ENCODE measurements at regions not wholly inside any gene's neighbourhood (a gene's known extent, or its start where the extent isn't known, plus 50 kb on each side); places are given as distances from the start of the nearest gene placed in this dataset.
"Not testable (repeated sequence)": the region's sequence is repeated elsewhere in the genome, so short reads cannot be mapped to it uniquely, and the experiment has no call there.

- CTCF ChIA-PET (ENCODE audit: low intra/inter-chr PET ratio, low total read pairs) = interaction anchor here (0.6 to 1.6 kb wide), 4 partner anchors 85 to 502 kb away, joined by 3 to 29 read pairs (median 5); no protein-coding TSS in a partner anchor
- H4K20me1 ChIP-seq (ENCODE audit: insufficient read depth, low read length); H3K27me3 ChIP-seq (ENCODE audit: control insufficient read depth in 1 of 2, insufficient read depth in 2 of 2, low read length in 2 of 2); H3K4me3 ChIP-seq (replicated peaks in 1 of 3; ENCODE audit: insufficient read depth in 1 of 3, low read depth in 2 of 3, low read length in 3 of 3); BruUV-seq (replicated peaks); H3K9me3 ChIP-seq (ENCODE audit: low read length); H2AFZ ChIP-seq (ENCODE audit: low read length); H3K4me1 ChIP-seq (ENCODE audit: insufficient read depth, low read length); POLR2A ChIA-PET; H3K36me3 ChIP-seq (replicated peaks in 1 of 2; ENCODE audit: control insufficient read depth in 1 of 2, insufficient read depth in 2 of 2, low read length in 2 of 2); H3K27ac ChIP-seq (ENCODE audit: extremely low read length, insufficient read depth, low read length); H3K4me2 ChIP-seq (ENCODE audit: low read depth, low read length); H3K79me2 ChIP-seq (ENCODE audit: insufficient read depth, low read length); H3K9ac ChIP-seq (ENCODE audit: insufficient read depth, low read depth, low read length): not testable (repeated sequence)
- in situ Hi-C loops (cut with HindIII; ENCODE audit: extremely low pct_ligation_motif_present, low pct_unique_long_range_greater_than_20kb) (loop anchor here (5.0 to 10.0 kb wide), 2 partner anchors 94 to 502 kb away; no protein-coding TSS in a partner anchor), intact Hi-C loops (cut with micrococcal nuclease; ENCODE audit: unreplicated experiment) (loop anchor here (1.0 to 2.0 kb wide), 3 partner anchors 84 to 502 kb away; no protein-coding TSS in a partner anchor)
- WGBS (ENCODE audit: low lambda C conversion rate) = 2% methylated on average over 6 of the region's 6 CpGs
- peak; percentile 55 for DNase-seq (ENCODE audit: low spot score)
- FAIRE-seq = peak; percentile 57
- peak; percentile 77 for ATAC-seq
- peak; percentile 77 for TF ChIP-seq SMC3 (IDR thresholded peaks at IDR 0.05; ENCODE audit: low read length)
- peak; percentile 54; the same call in 1 of the 2 replicates for TF ChIP-seq ZNF768 (CRISPR knock-in tag; IDR thresholded peaks at IDR 0.05)
- TF ChIP-seq TEAD3 (CRISPR knock-in tag; optimal IDR thresholded peaks at IDR 0.05; ENCODE audit: borderline replicate concordance) = peak; percentile 93
- TF ChIP-seq STAG1 (CRISPR knock-in tag; IDR thresholded peaks at IDR 0.05) = peak; percentile 72
- TF ChIP-seq CTCF (CRISPR knock-in tag; IDR thresholded peaks at IDR 0.05) = peak; percentile 82
Measured at GRCh38 chr12:34123092-34123491, 100.8 kb downstream of the ALG10 start.

GRCh38 chr12:34124608-34125007 lies 102.3 kb downstream of the ALG10 start:
- DNase-seq (ENCODE audit: low spot score) (no peak), ATAC-seq (no peak), FAIRE-seq (no peak)
- Histone ChIP-seq H3K36me3 (replicated peaks in 1 of 2; ENCODE audit: control insufficient read depth in 1 of 2, insufficient read depth in 2 of 2, low read length in 2 of 2) (no peaks in the 10 kb centered on the region), H4K20me1 (ENCODE audit: insufficient read depth, low read length) (no peaks in the 10 kb centered on the region), H3K4me3 (replicated peaks in 1 of 3; ENCODE audit: insufficient read depth in 1 of 3, low read depth in 2 of 3, low read length in 3 of 3) (no peak overlapping the region), H3K27me3 (ENCODE audit: control insufficient read depth in 1 of 2, insufficient read depth in 2 of 2, low read length in 2 of 2) (no peaks in the 10 kb centered on the region), H3K9me3 (ENCODE audit: low read length) (no peaks in the 10 kb centered on the region), H3K79me2 (ENCODE audit: insufficient read depth, low read length) (no peaks in the 10 kb centered on the region), H3K4me2 (ENCODE audit: low read depth, low read length) (no peak overlapping the region), H3K4me1 (ENCODE audit: insufficient read depth, low read length) (no peaks in the 10 kb centered on the region), H3K9ac (ENCODE audit: insufficient read depth, low read depth, low read length) (no peak overlapping the region), H2AFZ (ENCODE audit: low read length) (no peak overlapping the region), H3K27ac (ENCODE audit: extremely low read length, insufficient read depth, low read length) (no peak overlapping the region)
- ChIA-PET POLR2A (no interaction called here), CTCF (ENCODE audit: low intra/inter-chr PET ratio, low total read pairs) (interaction anchor here (1.4 kb wide), 1 partner anchor 501 kb away, joined by 5 read pairs; no protein-coding TSS in a partner anchor)
- in situ Hi-C loops (cut with HindIII; ENCODE audit: extremely low pct_ligation_motif_present, low pct_unique_long_range_greater_than_20kb) = loop anchor here (5.0 to 10.0 kb wide), 2 partner anchors 93 to 500 kb away; no protein-coding TSS in a partner anchor
- BruUV-seq (replicated peaks) = no TSS peak
- intact Hi-C loops (cut with micrococcal nuclease; ENCODE audit: unreplicated experiment) = no loop called here
- 33% methylated on average over 8 of the region's 8 CpGs for WGBS (ENCODE audit: low lambda C conversion rate)
- TF ChIP-seq ZBTB21 (CRISPR knock-in tag; IDR thresholded peaks at IDR 0.05) (no peak), ASH2L (IDR thresholded peaks at IDR 0.05; ENCODE audit: insufficient read length, low read depth, low read length) (no peak)
- TF ChIP-seq, protein P1, sequence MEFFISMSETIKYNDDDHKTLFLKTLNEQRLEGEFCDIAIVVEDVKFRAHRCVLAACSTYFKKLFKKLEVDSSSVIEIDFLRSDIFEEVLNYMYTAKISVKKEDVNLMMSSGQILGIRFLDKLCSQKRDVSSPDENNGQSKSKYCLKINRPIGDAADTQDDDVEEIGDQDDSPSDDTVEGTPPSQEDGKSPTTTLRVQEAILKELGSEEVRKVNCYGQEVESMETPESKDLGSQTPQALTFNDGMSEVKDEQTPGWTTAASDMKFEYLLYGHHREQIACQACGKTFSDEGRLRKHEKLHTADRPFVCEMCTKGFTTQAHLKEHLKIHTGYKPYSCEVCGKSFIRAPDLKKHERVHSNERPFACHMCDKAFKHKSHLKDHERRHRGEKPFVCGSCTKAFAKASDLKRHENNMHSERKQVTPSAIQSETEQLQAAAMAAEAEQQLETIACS (CRISPR knock-in tag; IDR thresholded peaks at IDR 0.05) = no peak

Data from HepG2 (cell line).